HEK293 (cell line): ENCODE measurements at regions not wholly inside any gene's neighbourhood (a gene's known extent, or its start where the extent isn't known, plus 50 kb on each side); places are given as distances from the start of the nearest gene placed in this dataset.

Experiments
- CTCF ChIP-seq: fragments of 450-650 bp; formaldehyde crosslinking; IDR thresholded peaks from 2 replicates; pipeline ENCODE4 v1.5.1; 2016; ENCODE audit warnings: missing biosample characterization, missing genetic modification characterization
- INSM2 ChIP-seq: fragments of 450-650 bp; formaldehyde crosslinking; IDR thresholded peaks from 2 replicates; pipeline ENCODE4 v1.5.1; 2016; ENCODE audit warnings: missing biosample characterization, missing genetic modification characterization
- KLF9 ChIP-seq: fragments of 450-650 bp; formaldehyde crosslinking; IDR thresholded peaks from 2 replicates; pipeline ENCODE4 v1.5.1; 2016; ENCODE audit warnings: missing biosample characterization, missing genetic modification characterization, low read depth
- MYNN ChIP-seq: fragments of 450-650 bp; formaldehyde crosslinking; IDR thresholded peaks from 2 replicates; pipeline ENCODE4 v1.5.1; 2016; ENCODE audit warnings: missing biosample characterization, missing genetic modification characterization, borderline replicate concordance
- SP7 ChIP-seq: fragments of 450-650 bp; formaldehyde crosslinking; IDR thresholded peaks from 2 replicates; pipeline ENCODE4 v1.5.1; 2016; ENCODE audit warnings: missing biosample characterization, missing genetic modification characterization
- ZBTB7A ChIP-seq: fragments of 450-650 bp; formaldehyde crosslinking; IDR thresholded peaks from 2 replicates; pipeline ENCODE4 v1.5.1; 2016; ENCODE audit warnings: low read depth, missing biosample characterization, missing genetic modification characterization
- ZBTB8A ChIP-seq: fragments of 450-650 bp; formaldehyde crosslinking; IDR thresholded peaks from 2 replicates; pipeline ENCODE4 v1.5.1; 2016; ENCODE audit warnings: missing biosample characterization, missing genetic modification characterization
- ZNF140 ChIP-seq: fragments of 450-650 bp; formaldehyde crosslinking; IDR thresholded peaks from 2 replicates; pipeline ENCODE4 v1.5.1; 2016; ENCODE audit warnings: missing biosample characterization, missing genetic modification characterization
- ZNF274 ChIP-seq, 2 experiments: fragments of 200-500 bp in 1 of 2; fragments of 450-650 bp in 1 of 2; sonication (Bioruptor generic) in 1 of 2; formaldehyde crosslinking in 1 of 2; IDR thresholded peaks; 2 replicates each; pipeline versions ENCODE4 v1.5.1 to v1.6.1; 2014 to 2016; ENCODE audit warnings: borderline replicate concordance in 1 of 2, inconsistent platforms in 1 of 2, low read length in 1 of 2, missing biosample characterization in 1 of 2, missing genetic modification characterization in 1 of 2
- ZNF302 ChIP-seq: fragments of 450-650 bp; formaldehyde crosslinking; IDR thresholded peaks from 2 replicates; pipeline ENCODE4 v1.5.1; 2016; ENCODE audit warnings: missing biosample characterization, missing genetic modification characterization, low read depth
- ZNF394 ChIP-seq: fragments of 450-650 bp; formaldehyde crosslinking; IDR thresholded peaks from 2 replicates; pipeline ENCODE4 v1.5.1; 2016; ENCODE audit warnings: missing biosample characterization, missing genetic modification characterization, mild to moderate bottlenecking, moderate library complexity, borderline replicate concordance
- ZNF423 ChIP-seq: fragments of 450-650 bp; formaldehyde crosslinking; IDR thresholded peaks from 2 replicates; pipeline ENCODE4 v1.5.1; 2016; ENCODE audit warnings: missing biosample characterization, missing genetic modification characterization
- ZNF558 ChIP-seq: fragments of 450-650 bp; formaldehyde crosslinking; IDR thresholded peaks from 2 replicates; pipeline ENCODE4 v1.5.1; 2016; ENCODE audit warnings: missing biosample characterization, missing genetic modification characterization
- ZNF639 ChIP-seq: fragments of 450-650 bp; formaldehyde crosslinking; IDR thresholded peaks from 2 replicates; pipeline ENCODE4 v1.5.1; 2016; ENCODE audit warnings: missing biosample characterization, missing genetic modification characterization

- TF ChIP-seq ZNF558 (tag by site-specific recombination) (no peak), KLF9 (tag by site-specific recombination) (no peak), ZBTB8A (tag by site-specific recombination) (no peak), ZNF140 (tag by site-specific recombination) (no peak), ZNF423 (no peak), ZNF394 (tag by site-specific recombination) (no peak), CTCF (tag by site-specific recombination) (no peak), ZBTB7A (tag by site-specific recombination) (no peak), MYNN (tag by site-specific recombination) (no peak), SP7 (tag by site-specific recombination) (no peak), ZNF274 (IDR thresholded peaks at IDR 0.05; ENCODE audit: low read length) (no peak), ZNF274 (tag by site-specific recombination; IDR thresholded peaks at IDR 0.05; ENCODE audit: borderline replicate concordance) (no peak), ZNF639 (tag by site-specific recombination) (no peak), ZNF302 (tag by site-specific recombination) (no peak), INSM2 (no peak)
These were observed 626.1 kb downstream of the SQOR start for GRCh38 chr15:46260937-46261336.
